H9 (cell line): ENCODE measurements at regions not wholly inside any gene's neighbourhood (a gene's known extent, or its start where the extent isn't known, plus 50 kb on each side); places are given as distances from the start of the nearest gene placed in this dataset.

ENCODE experiments used
- DNase-seq: peaks from one replicate; pipeline ENCODE4 v3.0.0-alpha.2; 2017
- H2AFZ ChIP-seq: one replicate; pipeline ENCODE4 v1.6.1; 2013; ENCODE audit warnings: mild to moderate bottlenecking, low read length, control low read depth, moderate library complexity
- H2AK5ac ChIP-seq: 2 replicates; pipeline ENCODE4 v1.6.1; 2013; ENCODE audit warnings: low read length, control low read depth, mixed read lengths; ENCODE audit not compliant: insufficient read length
- H2BK120ac ChIP-seq: one replicate; pipeline ENCODE4 v1.6.1; 2013; ENCODE audit warnings: low read depth, mild to moderate bottlenecking, low read length, control low read depth, inconsistent platforms; ENCODE audit not compliant: poor library complexity, severe bottlenecking
- H2BK12ac ChIP-seq: 2 replicates; pipeline ENCODE4 v1.6.1; 2013; ENCODE audit warnings: low read length, control low read depth, mixed read lengths, low read depth; ENCODE audit not compliant: insufficient read length
- H2BK15ac ChIP-seq: 2 replicates; pipeline ENCODE4 v1.6.1; 2013; ENCODE audit warnings: low read depth, low read length, control low read depth
- H2BK20ac ChIP-seq: one replicate; pipeline ENCODE4 v1.6.1; 2013; ENCODE audit warnings: low read depth, mild to moderate bottlenecking, low read length, control low read depth, inconsistent platforms; ENCODE audit not compliant: poor library complexity, severe bottlenecking
- H2BK5ac ChIP-seq: 2 replicates; pipeline ENCODE4 v1.6.1; 2013; ENCODE audit warnings: low read length, control low read depth, mixed read lengths; ENCODE audit not compliant: insufficient read length
- H3K14ac ChIP-seq: 2 replicates; pipeline ENCODE4 v1.6.1; 2013; ENCODE audit warnings: low read length, control low read depth; ENCODE audit not compliant: insufficient read depth
- H3K18ac ChIP-seq: 2 replicates; pipeline ENCODE4 v1.6.1; 2013; ENCODE audit warnings: low read depth, mild to moderate bottlenecking, mixed read lengths, low read length, control low read depth; ENCODE audit not compliant: insufficient read length
- H3K23ac ChIP-seq: 2 replicates; pipeline ENCODE4 v1.6.1; 2013; ENCODE audit warnings: low read length, control low read depth, mixed read lengths, low read depth; ENCODE audit not compliant: insufficient read length
- H3K23me2 ChIP-seq: 2 replicates; pipeline ENCODE4 v1.6.1; 2013; ENCODE audit warnings: low read depth, mild to moderate bottlenecking, mixed read lengths, low read length, control low read depth; ENCODE audit not compliant: insufficient read length, poor library complexity, severe bottlenecking
- H3K27ac ChIP-seq: 2 replicates; pipeline ENCODE4 v1.5.1; 2013; ENCODE audit warnings: low read length, control low read depth, mixed read lengths, low read depth; ENCODE audit not compliant: insufficient read length
- H3K27me3 ChIP-seq: 2 replicates; pipeline ENCODE4 v1.6.1; 2013; ENCODE audit warnings: low read length, control low read depth, inconsistent platforms; ENCODE audit not compliant: insufficient read depth
- H3K4ac ChIP-seq: 2 replicates; pipeline ENCODE4 v1.6.1; 2013; ENCODE audit warnings: low read depth, mild to moderate bottlenecking, control low read depth, inconsistent platforms, low read length, moderate library complexity
- H3K4me1 ChIP-seq: 2 replicates; pipeline ENCODE4 v1.6.1; 2013; ENCODE audit warnings: low read length, control low read depth, inconsistent platforms; ENCODE audit not compliant: insufficient read depth
- H3K4me2 ChIP-seq: 2 replicates; pipeline ENCODE4 v1.6.1; 2013; ENCODE audit warnings: low read length, control low read depth, mixed read lengths; ENCODE audit not compliant: insufficient read length, insufficient read depth
- H3K56ac ChIP-seq: 2 replicates; pipeline ENCODE4 v1.6.1; 2013; ENCODE audit warnings: low read depth, mild to moderate bottlenecking, mixed read lengths, low read length, control low read depth; ENCODE audit not compliant: insufficient read length
- H3K79me1 ChIP-seq: 2 replicates; pipeline ENCODE4 v1.6.1; 2013; ENCODE audit warnings: low read depth, mild to moderate bottlenecking, moderate library complexity, low read length, control low read depth, inconsistent platforms; ENCODE audit not compliant: insufficient read depth, poor library complexity, severe bottlenecking
- H3K79me2 ChIP-seq: 2 replicates; pipeline ENCODE4 v1.6.1; 2013; ENCODE audit warnings: low read length, control low read depth, inconsistent platforms; ENCODE audit not compliant: insufficient read depth
- H3K9ac ChIP-seq: 2 replicates; pipeline ENCODE4 v1.6.1; 2013; ENCODE audit warnings: low read length, control low read depth, mixed read lengths; ENCODE audit not compliant: insufficient read length; ENCODE audit errors: extremely low read depth
- H3K9me3 ChIP-seq: one replicate; pipeline ENCODE4 v1.6.1; 2013; ENCODE audit warnings: low read depth, low read length, inconsistent platforms; ENCODE audit not compliant: control insufficient read depth
- H3T11ph ChIP-seq: one replicate; pipeline ENCODE4 v1.6.1; 2013; ENCODE audit warnings: mild to moderate bottlenecking, low read length, control low read depth, inconsistent platforms
- H4K20me1 ChIP-seq: one replicate; pipeline ENCODE4 v1.6.1; 2013; ENCODE audit not compliant: control insufficient read depth, insufficient read length, insufficient read depth
- H4K5ac ChIP-seq: 2 replicates; pipeline ENCODE4 v1.6.1; 2013; ENCODE audit warnings: low read depth, mild to moderate bottlenecking, mixed read lengths, low read length, control low read depth; ENCODE audit not compliant: insufficient read length
- H4K8ac ChIP-seq: replicated peaks from 2 replicates; pipeline ENCODE4 v1.6.1; 2013; ENCODE audit warnings: low read length, control low read depth, mixed read lengths, low read depth; ENCODE audit not compliant: insufficient read length
- H4K91ac ChIP-seq: 2 replicates; pipeline ENCODE4 v1.6.1; 2013; ENCODE audit warnings: low read depth, mild to moderate bottlenecking, moderate library complexity, mixed read lengths, low read length, control low read depth; ENCODE audit not compliant: insufficient read length
- H3K27ac Mint-ChIP-seq, 3 experiments: 2 replicates in 2 of 3; 3 replicates in 1 of 3; pipeline ENCODE4 v1.8.0; 2020 to 2021; ENCODE audit warnings: mixed read lengths in 3 of 3, mild to moderate bottlenecking in 1 of 3, moderate library complexity in 1 of 3
- H3K27me3 Mint-ChIP-seq: 2 replicates; pipeline ENCODE4 v1.8.0; 2021; ENCODE audit warnings: low read depth, mild to moderate bottlenecking, moderate library complexity, mixed read lengths
- H3K36me3 Mint-ChIP-seq, 3 experiments: 2 replicates in 2 of 3; 3 replicates in 1 of 3; pipeline ENCODE4 v1.8.0; 2020 to 2021; ENCODE audit warnings: low read depth in 3 of 3, mixed read lengths in 3 of 3; ENCODE audit not compliant: insufficient read depth in 1 of 3
- H3K4me1 Mint-ChIP-seq, 2 experiments: 2 replicates each; pipeline ENCODE4 v1.8.0; 2020; ENCODE audit warnings: mixed read lengths in 2 of 2
- H3K4me3 Mint-ChIP-seq, 2 experiments: 2 replicates in 1 of 2; 3 replicates in 1 of 2; pipeline ENCODE4 v1.8.0; 2020 to 2021; ENCODE audit warnings: mild to moderate bottlenecking in 2 of 2, mixed read lengths in 2 of 2, moderate library complexity in 1 of 2
- H3K9me3 Mint-ChIP-seq, 2 experiments: 2 replicates in 1 of 2; 3 replicates in 1 of 2; pipeline ENCODE4 v1.8.0; 2020; ENCODE audit warnings: mild to moderate bottlenecking in 2 of 2, mixed read lengths in 2 of 2, moderate library complexity in 1 of 2
- WGBS: extraction: QIAGEN DNeasy Blood & Tissue Kit; methylation state at CpG from one replicate; pipeline ENCODE4 v1.1.7; 2013; ENCODE audit warnings: missing lambda C conversion rate, low lambda C conversion rate, mixed read lengths; ENCODE audit not compliant: insufficient read length; ENCODE audit errors: extremely low coverage; 5-methylcytosine and 5-hydroxymethylcytosine counted together
- TF ChIP-seq, protein P1 (sequence below): fragments of 200-600 bp; sonication (generic); conservative IDR thresholded peaks from 3 replicates; pipeline ENCODE4 v1.8.0; 2021; ENCODE audit warnings: antibody characterized with exemption, mild to moderate bottlenecking

DNA sequence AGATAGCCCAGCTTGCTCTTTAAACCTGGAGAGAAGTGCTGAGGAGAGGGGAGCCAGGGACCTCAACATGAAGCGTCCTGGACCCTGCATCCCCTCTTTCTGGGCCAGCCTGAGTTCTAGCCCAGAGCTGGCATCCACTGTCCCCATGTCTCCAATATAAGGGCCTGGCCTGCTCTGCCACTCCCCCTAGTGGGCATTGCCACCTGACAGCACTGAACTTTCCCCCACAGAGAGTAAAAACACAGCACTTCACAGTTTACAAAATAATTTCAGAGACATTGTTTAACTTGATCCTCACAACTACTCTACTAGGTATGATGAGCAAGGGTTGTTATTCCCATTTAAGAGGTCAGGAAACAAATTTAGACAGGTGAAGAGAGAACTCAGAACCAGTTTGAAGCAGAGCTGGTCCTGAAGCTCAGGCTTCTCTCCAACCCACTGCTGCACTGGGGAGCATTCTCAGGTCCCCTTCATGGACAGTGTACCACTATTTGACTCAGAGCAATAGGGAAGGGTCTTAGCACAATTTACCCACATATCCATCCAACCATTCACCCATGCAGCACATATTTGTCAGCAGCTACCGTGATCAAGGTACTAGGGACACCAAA lies 151.2 kb downstream of the DMRTA2 start:
- WGBS = no CpG with 5 or more reads among the region's 2 CpGs
- no peak overlapping the region for H2AK5ac ChIP-seq
- H3K56ac ChIP-seq = no peak overlapping the region
- no peak overlapping the region for H4K91ac ChIP-seq
- no peaks in the 10 kb centered on the region; the same call in 1 of the 2 replicates for H3K27me3 ChIP-seq
- H4K5ac ChIP-seq = no peak overlapping the region
- H3K14ac ChIP-seq = no peak overlapping the region
- H3K27me3 Mint-ChIP-seq = no peaks in the 10 kb centered on the region
- H3K23ac ChIP-seq = no peak overlapping the region
- H2BK15ac ChIP-seq = no peak overlapping the region
- no peak overlapping the region for H2BK5ac ChIP-seq
- H3K9me3 Mint-ChIP-seq = peaks cover 0 to 67% of the 10 kb centered on the region in 2 experiments; a peak in 2 of 5 replicates
- H3K4ac ChIP-seq = no peak overlapping the region
- H3T11ph ChIP-seq = no peak overlapping the region
- H3K4me1 ChIP-seq = peaks cover 8% of the 10 kb centered on the region; the same call in 1 of the 2 replicates
- TF ChIP-seq, protein P1, sequence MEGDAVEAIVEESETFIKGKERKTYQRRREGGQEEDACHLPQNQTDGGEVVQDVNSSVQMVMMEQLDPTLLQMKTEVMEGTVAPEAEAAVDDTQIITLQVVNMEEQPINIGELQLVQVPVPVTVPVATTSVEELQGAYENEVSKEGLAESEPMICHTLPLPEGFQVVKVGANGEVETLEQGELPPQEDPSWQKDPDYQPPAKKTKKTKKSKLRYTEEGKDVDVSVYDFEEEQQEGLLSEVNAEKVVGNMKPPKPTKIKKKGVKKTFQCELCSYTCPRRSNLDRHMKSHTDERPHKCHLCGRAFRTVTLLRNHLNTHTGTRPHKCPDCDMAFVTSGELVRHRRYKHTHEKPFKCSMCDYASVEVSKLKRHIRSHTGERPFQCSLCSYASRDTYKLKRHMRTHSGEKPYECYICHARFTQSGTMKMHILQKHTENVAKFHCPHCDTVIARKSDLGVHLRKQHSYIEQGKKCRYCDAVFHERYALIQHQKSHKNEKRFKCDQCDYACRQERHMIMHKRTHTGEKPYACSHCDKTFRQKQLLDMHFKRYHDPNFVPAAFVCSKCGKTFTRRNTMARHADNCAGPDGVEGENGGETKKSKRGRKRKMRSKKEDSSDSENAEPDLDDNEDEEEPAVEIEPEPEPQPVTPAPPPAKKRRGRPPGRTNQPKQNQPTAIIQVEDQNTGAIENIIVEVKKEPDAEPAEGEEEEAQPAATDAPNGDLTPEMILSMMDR = peak; percentile 62
- H2BK12ac ChIP-seq = no peak overlapping the region
- H2AFZ ChIP-seq = no peak overlapping the region
- no peak overlapping the region for H3K27ac ChIP-seq
- peaks cover 0 to 19% of the 10 kb centered on the region in 2 experiments; a peak in 2 of 4 replicates for H3K4me1 Mint-ChIP-seq
- H4K8ac ChIP-seq = no peak overlapping the region
- no peak overlapping the region for H2BK120ac ChIP-seq
- H3K9ac ChIP-seq = no peak overlapping the region
- H4K20me1 ChIP-seq = no peaks in the 10 kb centered on the region
- peak; percentile 52 for DNase-seq
- no peaks in the 10 kb centered on the region for H3K79me2 ChIP-seq
- H2BK20ac ChIP-seq = no peak overlapping the region
- H3K79me1 ChIP-seq = no peaks in the 10 kb centered on the region
- H3K4me2 ChIP-seq = no peak overlapping the region
- H3K9me3 ChIP-seq = no peaks in the 10 kb centered on the region
- no peaks in the 10 kb centered on the region for H3K23me2 ChIP-seq
- no peak overlapping the region for H3K4me3 Mint-ChIP-seq
- H3K27ac Mint-ChIP-seq = no peak overlapping the region
- no peak overlapping the region for H3K18ac ChIP-seq
- H3K36me3 Mint-ChIP-seq = peaks cover 0 to 11% (median 0%) of the 10 kb centered on the region in 3 experiments; a peak in 2 of 7 replicates
